Smooth muscle cell (in vitro differentiated cells): ENCODE measurements at regions not wholly inside any gene's neighbourhood (a gene's known extent, or its start where the extent isn't known, plus 50 kb on each side); places are given as distances from the start of the nearest gene placed in this dataset.

ENCODE experiments used
- DNase-seq: peaks from one replicate; lab custom pipeline; 2025; ENCODE audit not compliant: unreplicated experiment; lab: John Stamatoyannopoulos, UW
- H2AFZ ChIP-seq: fragments of 200-600 bp; sonication (generic); 2 replicates; pipeline ENCODE4 v1.6.0; 2016; ENCODE audit warnings: antibody characterized with exemption, low read depth, mild to moderate bottlenecking
- H3F3A ChIP-seq: fragments of 200-600 bp; sonication (generic); 2 replicates; pipeline ENCODE4 v1.6.0; 2017; ENCODE audit warnings: antibody characterized with exemption, low read depth
- H3K27ac ChIP-seq: fragments of 200-600 bp; sonication (generic); 2 replicates; pipeline ENCODE4 v1.5.1; 2016; ENCODE audit warnings: low read depth, mild to moderate bottlenecking
- H3K27me3 ChIP-seq: fragments of 200-600 bp; sonication (generic); 2 replicates; pipeline ENCODE4 v1.6.1; 2016; ENCODE audit warnings: low read depth, mild to moderate bottlenecking
- H3K36me3 ChIP-seq: fragments of 200-600 bp; sonication (generic); 2 replicates; pipeline ENCODE4 v1.5.1; 2016; ENCODE audit warnings: low read depth
- H3K4me1 ChIP-seq: fragments of 200-600 bp; sonication (generic); 2 replicates; pipeline ENCODE4 v1.5.1; 2016; ENCODE audit warnings: low read depth
- H3K4me2 ChIP-seq: fragments of 200-600 bp; sonication (generic); 2 replicates; pipeline ENCODE4 v1.6.0; 2016; ENCODE audit warnings: mild to moderate bottlenecking
- H3K4me3 ChIP-seq: fragments of 200-600 bp; sonication (generic); 2 replicates; pipeline ENCODE4 v1.5.1; 2016; ENCODE audit warnings: mild to moderate bottlenecking
- H3K79me2 ChIP-seq: fragments of 200-600 bp; sonication (generic); 2 replicates; pipeline ENCODE4 v1.6.0; 2016; ENCODE audit warnings: low read depth, mild to moderate bottlenecking
- H3K9ac ChIP-seq: fragments of 200-600 bp; sonication (generic); 2 replicates; pipeline ENCODE4 v1.6.0; 2016; ENCODE audit warnings: low read depth
- H3K9me3 ChIP-seq: fragments of 200-600 bp; sonication (generic); replicated peaks from 2 replicates; pipeline ENCODE4 v1.5.1; 2016; ENCODE audit warnings: low read depth
- H4K20me1 ChIP-seq: fragments of 200-600 bp; sonication (generic); 2 replicates; pipeline ENCODE4 v1.6.0; 2016; ENCODE audit warnings: low read depth
- WGBS: methylation state at CpG from one replicate; pipeline ENCODE4 v1.1.7; 2016; ENCODE audit warnings: low lambda C conversion rate; 5-methylcytosine and 5-hydroxymethylcytosine counted together
- TF ChIP-seq, protein P1 (sequence below): fragments of 200-600 bp; sonication (generic); IDR thresholded peaks from 2 replicates; pipeline ENCODE4 v1.5.1; 2017; ENCODE audit warnings: borderline replicate concordance, mild to moderate bottlenecking, antibody characterized with exemption; ENCODE audit not compliant: insufficient read depth, poor library complexity, severe bottlenecking

GRCh38 chr2:200180943-200181342 is 125.5 kb upstream of the SPATS2L start:
- Histone ChIP-seq H3K27ac (no peak overlapping the region), H3K4me3 (no peak overlapping the region), H3K4me2 (no peak overlapping the region), H3K4me1 (no peaks in the 10 kb centered on the region), H4K20me1 (no peaks in the 10 kb centered on the region), H3K36me3 (no peaks in the 10 kb centered on the region), H3K9me3 (no peaks in the 10 kb centered on the region), H3K27me3 (no peaks in the 10 kb centered on the region), H3F3A (no peaks in the 10 kb centered on the region), H3K79me2 (no peaks in the 10 kb centered on the region), H3K9ac (no peak overlapping the region), H2AFZ (no peak overlapping the region)
- no peak for DNase-seq
- WGBS: 64% methylated on average over 3 of the region's 3 CpGs
- TF ChIP-seq, protein P1, sequence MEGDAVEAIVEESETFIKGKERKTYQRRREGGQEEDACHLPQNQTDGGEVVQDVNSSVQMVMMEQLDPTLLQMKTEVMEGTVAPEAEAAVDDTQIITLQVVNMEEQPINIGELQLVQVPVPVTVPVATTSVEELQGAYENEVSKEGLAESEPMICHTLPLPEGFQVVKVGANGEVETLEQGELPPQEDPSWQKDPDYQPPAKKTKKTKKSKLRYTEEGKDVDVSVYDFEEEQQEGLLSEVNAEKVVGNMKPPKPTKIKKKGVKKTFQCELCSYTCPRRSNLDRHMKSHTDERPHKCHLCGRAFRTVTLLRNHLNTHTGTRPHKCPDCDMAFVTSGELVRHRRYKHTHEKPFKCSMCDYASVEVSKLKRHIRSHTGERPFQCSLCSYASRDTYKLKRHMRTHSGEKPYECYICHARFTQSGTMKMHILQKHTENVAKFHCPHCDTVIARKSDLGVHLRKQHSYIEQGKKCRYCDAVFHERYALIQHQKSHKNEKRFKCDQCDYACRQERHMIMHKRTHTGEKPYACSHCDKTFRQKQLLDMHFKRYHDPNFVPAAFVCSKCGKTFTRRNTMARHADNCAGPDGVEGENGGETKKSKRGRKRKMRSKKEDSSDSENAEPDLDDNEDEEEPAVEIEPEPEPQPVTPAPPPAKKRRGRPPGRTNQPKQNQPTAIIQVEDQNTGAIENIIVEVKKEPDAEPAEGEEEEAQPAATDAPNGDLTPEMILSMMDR: no peak

- H4K20me1 ChIP-seq: no peaks in the 10 kb centered on the region
- H3K4me2 ChIP-seq: no peak overlapping the region
- H3K79me2 ChIP-seq: no peaks in the 10 kb centered on the region
- no peak overlapping the region for H3K4me3 ChIP-seq
- H2AFZ ChIP-seq: no peak overlapping the region
- 89% methylated on average over 5 of the region's 5 CpGs for WGBS
- TF ChIP-seq, protein P1: no peak
- DNase-seq: no peak
- H3K36me3 ChIP-seq: no peaks in the 10 kb centered on the region
- H3F3A ChIP-seq: no peaks in the 10 kb centered on the region
- no peak overlapping the region for H3K9ac ChIP-seq
- no peaks in the 10 kb centered on the region for H3K4me1 ChIP-seq
- no peak overlapping the region for H3K27ac ChIP-seq
- no peaks in the 10 kb centered on the region for H3K9me3 ChIP-seq
- no peaks in the 10 kb centered on the region for H3K27me3 ChIP-seq
Measured at GRCh38 chr2:200181755-200182154, 124.7 kb upstream of the SPATS2L start.

- Histone ChIP-seq H3K36me3 (no peaks in the 10 kb centered on the region), H3K9me3 (no peaks in the 10 kb centered on the region), H3K79me2 (no peaks in the 10 kb centered on the region), H4K20me1 (no peaks in the 10 kb centered on the region), H3K27ac (no peak overlapping the region), H3K4me3 (no peak overlapping the region), H2AFZ (peak overlapping the region; percentile 54), H3K4me1 (no peaks in the 10 kb centered on the region), H3K4me2 (no peak overlapping the region), H3K27me3 (no peaks in the 10 kb centered on the region), H3F3A (no peaks in the 10 kb centered on the region), H3K9ac (no peak overlapping the region)
- DNase-seq: no peak
- WGBS: 77% methylated on average over 8 of the region's 8 CpGs
- TF ChIP-seq, protein P1: no peak
Measured at GRCh38 chr2:200184748-200185627, 121.5 kb upstream of the SPATS2L start.

DNA sequence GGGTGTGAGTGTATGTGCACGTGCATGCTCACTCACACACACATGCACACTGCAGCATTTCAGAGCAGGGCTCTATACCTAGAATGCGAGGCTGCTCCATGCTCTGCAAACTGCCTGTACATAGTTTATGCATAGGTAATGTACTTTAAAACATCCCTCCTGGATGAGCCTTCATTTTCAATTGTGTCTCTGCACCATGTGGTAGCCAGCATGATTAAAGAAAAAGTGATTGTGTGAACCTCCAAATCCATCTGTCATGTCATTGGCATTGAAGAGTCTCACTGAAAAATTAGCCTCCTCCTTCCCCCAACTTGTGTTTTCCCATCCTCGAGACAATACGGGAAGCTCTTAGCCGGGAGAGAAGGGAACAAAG is 120.9 kb upstream of the SPATS2L start:
- TF ChIP-seq, protein P1: no peak

More for the DNA sequence above, 120.9 kb upstream of the SPATS2L start:
- H3K27ac ChIP-seq: no peak overlapping the region
- 77% methylated on average over 5 of the region's 5 CpGs for WGBS
- no peaks in the 10 kb centered on the region for H3K79me2 ChIP-seq
- H4K20me1 ChIP-seq: no peaks in the 10 kb centered on the region
- H3K4me3 ChIP-seq: no peak overlapping the region
- no peak overlapping the region for H3K4me2 ChIP-seq
- DNase-seq: no peak
- H3F3A ChIP-seq: no peaks in the 10 kb centered on the region
- H3K4me1 ChIP-seq: no peaks in the 10 kb centered on the region
- H3K9me3 ChIP-seq: no peaks in the 10 kb centered on the region
- no peaks in the 10 kb centered on the region for H3K36me3 ChIP-seq
- H3K27me3 ChIP-seq: no peaks in the 10 kb centered on the region
- no peak overlapping the region for H3K9ac ChIP-seq
- no peak overlapping the region for H2AFZ ChIP-seq
